Natural killer cell treated with Interleukin-12 subunit alpha and Interleukin-12 subunit beta and Interleukin-15 and Interleukin-18, amount 100 ng/mL, for 72 hours (primary cell): ENCODE measurements at regions not wholly inside any gene's neighbourhood (a gene's known extent, or its start where the extent isn't known, plus 50 kb on each side); places are given as distances from the start of the nearest gene placed in this dataset.

Source experiments
- ATAC-seq, 2 donors: fragments of 150-1000 bp; cut with Tn5 transposase in 1 of 2; sonication (Bioruptor Pico), chemical (Tn5 transposase) in 1 of 2; 2 replicates each; pipeline ENCODE4 v1.10.0; 2021
- DNase-seq: peaks from one replicate; pipeline ENCODE4 v3.0.0; 2022; ENCODE audit warnings: low spot score
- H3K27ac Mint-ChIP-seq, 2 donors: 1 replicate in 1 of 2; 2 replicates in 1 of 2; pipeline ENCODE4 v1.8.0; 2022; ENCODE audit warnings: mixed read lengths in 2 of 2, mild to moderate bottlenecking in 1 of 2, moderate library complexity in 1 of 2
- H3K27me3 Mint-ChIP-seq, 2 donors: 1 replicate in 1 of 2; 2 replicates in 1 of 2; pipeline ENCODE4 v1.8.0; 2022; ENCODE audit warnings: mixed read lengths in 2 of 2
- H3K36me3 Mint-ChIP-seq: one replicate; pipeline ENCODE4 v1.8.0; 2022; ENCODE audit warnings: mixed read lengths
- H3K4me1 Mint-ChIP-seq, 2 donors: 1 replicate in 1 of 2; 2 replicates in 1 of 2; pipeline ENCODE4 v1.8.0; 2022; ENCODE audit warnings: low read depth in 2 of 2, mixed read lengths in 2 of 2, mild to moderate bottlenecking in 1 of 2
- H3K4me3 Mint-ChIP-seq: one replicate; pipeline ENCODE4 v1.8.0; 2022; ENCODE audit warnings: mixed read lengths
- H3K9me3 Mint-ChIP-seq: 2 replicates; pipeline ENCODE4 v1.8.0; 2022; ENCODE audit warnings: mixed read lengths

- H3K9me3 Mint-ChIP-seq: no peaks in the 10 kb centered on the region
- H3K27me3 Mint-ChIP-seq: peaks cover 9 to 24% of the 10 kb centered on the region in 2 donors
- H3K4me1 Mint-ChIP-seq: peaks cover 0 to 4% of the 10 kb centered on the region in 2 donors
- no peaks in the 10 kb centered on the region for H3K36me3 Mint-ChIP-seq
- ATAC-seq (no peak), DNase-seq (no peak)
- no peak overlapping the region for H3K4me3 Mint-ChIP-seq
- H3K27ac Mint-ChIP-seq: no peak overlapping the region
Measured at GRCh38 chr12:114272605-114273004, 133.3 kb downstream of the TBX5 start.

DNA sequence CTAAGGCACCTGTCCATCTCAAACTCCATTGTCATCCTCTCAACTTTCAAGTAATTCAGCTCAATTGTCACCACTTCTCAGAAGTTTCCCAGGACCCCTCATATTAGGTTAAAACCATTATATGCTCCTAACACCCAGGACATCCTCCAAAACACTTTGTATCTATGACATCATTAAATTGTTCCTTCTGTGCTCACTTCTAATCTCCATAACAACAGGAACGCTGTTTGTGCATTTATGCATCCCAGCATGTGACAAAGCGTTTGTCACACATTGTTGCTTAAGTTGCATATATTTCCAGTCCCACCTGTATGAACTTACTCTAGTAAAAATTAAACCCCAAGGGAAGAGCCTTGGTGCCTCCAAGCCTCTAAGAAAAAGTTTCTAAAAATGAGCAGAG, 133.9 kb downstream of the TBX5 start:
- DNase-seq (no peak), ATAC-seq (no peak)
- Mint-ChIP-seq H3K27ac (no peak overlapping the region), H3K4me3 (no peak overlapping the region), H3K9me3 (no peaks in the 10 kb centered on the region), H3K36me3 (no peaks in the 10 kb centered on the region), H3K4me1 (peaks cover 0 to 4% of the 10 kb centered on the region in 2 donors), H3K27me3 (peaks cover 9 to 22% of the 10 kb centered on the region in 2 donors)

- Mint-ChIP-seq H3K4me3 (no peak overlapping the region), H3K36me3 (no peaks in the 10 kb centered on the region), H3K27ac (no peak overlapping the region), H3K27me3 (peaks cover 7 to 22% of the 10 kb centered on the region in 2 donors), H3K9me3 (no peaks in the 10 kb centered on the region), H3K4me1 (peaks cover 0 to 4% of the 10 kb centered on the region in 2 donors)
- DNase-seq (no peak), ATAC-seq (no peak)
Measured at GRCh38 chr12:114269153-114269552, 136.8 kb downstream of the TBX5 start.

GRCh38 chr12:114266536-114266935, 139.4 kb downstream of the TBX5 start:
- Mint-ChIP-seq H3K4me1 (peaks cover 0 to 4% of the 10 kb centered on the region in 2 donors), H3K4me3 (no peak overlapping the region), H3K27ac (no peak overlapping the region), H3K9me3 (no peaks in the 10 kb centered on the region), H3K27me3 (peaks cover 7 to 29% of the 10 kb centered on the region in 2 donors), H3K36me3 (no peaks in the 10 kb centered on the region)
- DNase-seq (no peak), ATAC-seq (no peak)

DNA sequence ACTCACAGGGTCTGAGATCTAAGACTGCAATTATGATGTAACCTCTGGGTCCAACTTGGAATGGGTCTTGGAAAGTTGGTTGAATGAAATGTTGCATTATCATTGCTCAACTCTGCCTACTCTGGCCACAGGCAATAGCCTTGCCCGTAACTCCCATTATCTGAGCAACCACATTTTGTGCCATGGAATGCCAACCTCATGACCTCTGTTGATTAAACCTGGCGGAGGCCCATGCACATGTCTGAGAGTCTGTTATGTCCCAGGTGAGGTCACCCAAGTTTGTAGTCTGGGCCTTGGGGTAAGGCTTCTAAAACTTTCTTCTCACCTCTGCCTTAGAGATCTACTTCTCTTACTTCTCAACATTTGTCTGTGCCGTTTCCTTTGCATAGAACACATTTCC, 140.9 kb downstream of the TBX5 start:
- Mint-ChIP-seq H3K9me3 (no peaks in the 10 kb centered on the region), H3K27me3 (peaks cover 5 to 21% of the 10 kb centered on the region in 2 donors), H3K27ac (no peak overlapping the region), H3K4me1 (peaks cover 0 to 4% of the 10 kb centered on the region in 2 donors), H3K36me3 (no peaks in the 10 kb centered on the region), H3K4me3 (no peak overlapping the region)
- ATAC-seq: no peak
- DNase-seq: no peak

DNA sequence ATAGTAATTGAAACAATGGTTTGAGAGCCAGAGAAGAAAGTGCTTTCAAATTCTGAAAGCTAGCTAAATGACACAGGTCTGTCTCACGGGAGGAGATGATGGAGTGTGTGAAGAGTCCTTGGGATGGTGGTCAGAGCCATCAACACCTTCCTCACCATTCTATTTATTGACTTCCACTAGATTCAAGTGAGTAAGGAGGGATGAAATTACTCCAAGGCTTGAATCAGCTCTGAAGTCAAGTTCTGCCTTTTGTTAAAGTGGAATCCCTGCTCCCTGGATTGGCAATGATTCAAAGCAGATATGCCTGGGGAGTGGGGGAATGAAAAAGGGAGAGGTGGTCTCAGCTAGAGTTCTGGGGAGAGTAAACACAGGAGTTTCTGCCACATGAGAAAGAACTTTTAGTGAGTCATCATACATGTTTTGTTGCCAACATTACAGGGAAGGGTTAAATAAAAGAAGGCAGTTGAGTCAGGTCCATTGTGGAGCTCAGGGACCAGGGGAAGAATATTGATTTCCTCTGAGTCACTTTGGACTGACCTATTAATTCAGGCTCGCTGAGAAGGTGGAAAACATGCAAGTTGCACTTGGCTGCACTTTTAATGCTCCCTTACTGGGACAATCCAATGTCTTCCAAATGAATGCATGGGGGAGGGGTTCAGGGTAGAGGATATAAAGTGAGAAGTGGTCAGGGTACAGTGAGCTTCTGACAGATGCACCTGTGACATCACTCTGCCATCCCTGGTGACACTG, 142.7 kb downstream of the TBX5 start:
- no peak for DNase-seq
- H3K4me3 Mint-ChIP-seq: no peak overlapping the region
- H3K9me3 Mint-ChIP-seq: peaks cover 6% of the 10 kb centered on the region
- no peaks in the 10 kb centered on the region for H3K36me3 Mint-ChIP-seq
- no peak overlapping the region for H3K27ac Mint-ChIP-seq
- H3K27me3 Mint-ChIP-seq: peaks cover 0 to 7% of the 10 kb centered on the region in 2 donors
- no peak for ATAC-seq
- H3K4me1 Mint-ChIP-seq: no peaks in the 10 kb centered on the region

DNA sequence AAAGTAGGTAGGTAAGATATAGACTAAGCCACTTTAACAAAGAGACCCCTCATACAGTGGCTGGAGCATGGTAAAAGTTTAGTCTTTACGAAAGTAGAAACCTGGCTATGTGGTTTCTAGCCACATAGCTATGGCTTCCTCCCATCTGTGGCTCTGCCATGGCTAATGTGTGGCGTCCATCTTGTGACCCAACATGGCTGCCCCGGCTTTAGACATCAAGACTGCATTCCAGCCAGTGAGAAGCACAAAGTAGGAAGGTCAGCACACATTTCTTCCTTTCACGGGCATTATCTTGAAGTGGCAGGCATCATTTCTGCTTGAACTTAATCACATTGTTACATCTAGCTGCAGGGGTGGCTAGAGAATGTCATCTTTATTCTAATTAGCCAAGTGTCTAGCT, 148.3 kb downstream of the TBX5 start:
- no peak for ATAC-seq
- Mint-ChIP-seq H3K9me3 (peaks cover 6% of the 10 kb centered on the region), H3K4me3 (no peak overlapping the region), H3K36me3 (no peaks in the 10 kb centered on the region), H3K27me3 (no peaks in the 10 kb centered on the region), H3K27ac (no peak overlapping the region), H3K4me1 (no peaks in the 10 kb centered on the region)
- no peak for DNase-seq

GRCh38 chr12:114254998-114255397, 150.9 kb downstream of the TBX5 start:
- Mint-ChIP-seq H3K4me3 (no peak overlapping the region), H3K4me1 (no peaks in the 10 kb centered on the region), H3K36me3 (no peaks in the 10 kb centered on the region), H3K9me3 (peaks cover 10% of the 10 kb centered on the region), H3K27me3 (peaks cover 2 to 5% of the 10 kb centered on the region in 2 donors), H3K27ac (no peak overlapping the region)
- ATAC-seq: no peak
- DNase-seq: no peak

GRCh38 chr12:114253976-114254778, 151.8 kb downstream of the TBX5 start:
- Mint-ChIP-seq H3K4me3 (no peak overlapping the region), H3K36me3 (no peaks in the 10 kb centered on the region), H3K27me3 (peaks cover 2 to 8% of the 10 kb centered on the region in 2 donors), H3K4me1 (no peaks in the 10 kb centered on the region), H3K27ac (no peak overlapping the region), H3K9me3 (peaks cover 12% of the 10 kb centered on the region)
- no peak for ATAC-seq
- no peak for DNase-seq

- Mint-ChIP-seq H3K4me1 (no peaks in the 10 kb centered on the region), H3K27me3 (peaks cover 6 to 25% of the 10 kb centered on the region in 2 donors), H3K4me3 (no peak overlapping the region), H3K9me3 (peaks cover 8% of the 10 kb centered on the region), H3K36me3 (no peaks in the 10 kb centered on the region), H3K27ac (no peak overlapping the region)
- no peak for ATAC-seq
- no peak for DNase-seq
Measured at GRCh38 chr12:114248527-114248926, 157.4 kb downstream of the TBX5 start.

- Mint-ChIP-seq H3K36me3 (no peaks in the 10 kb centered on the region), H3K27me3 (peaks cover 7 to 25% of the 10 kb centered on the region in 2 donors), H3K9me3 (peaks cover 4% of the 10 kb centered on the region), H3K4me1 (no peaks in the 10 kb centered on the region), H3K4me3 (no peak overlapping the region), H3K27ac (no peak overlapping the region)
- no peak for DNase-seq
- no peak for ATAC-seq
Measured at GRCh38 chr12:114245555-114245954, 160.4 kb downstream of the TBX5 start.

DNA sequence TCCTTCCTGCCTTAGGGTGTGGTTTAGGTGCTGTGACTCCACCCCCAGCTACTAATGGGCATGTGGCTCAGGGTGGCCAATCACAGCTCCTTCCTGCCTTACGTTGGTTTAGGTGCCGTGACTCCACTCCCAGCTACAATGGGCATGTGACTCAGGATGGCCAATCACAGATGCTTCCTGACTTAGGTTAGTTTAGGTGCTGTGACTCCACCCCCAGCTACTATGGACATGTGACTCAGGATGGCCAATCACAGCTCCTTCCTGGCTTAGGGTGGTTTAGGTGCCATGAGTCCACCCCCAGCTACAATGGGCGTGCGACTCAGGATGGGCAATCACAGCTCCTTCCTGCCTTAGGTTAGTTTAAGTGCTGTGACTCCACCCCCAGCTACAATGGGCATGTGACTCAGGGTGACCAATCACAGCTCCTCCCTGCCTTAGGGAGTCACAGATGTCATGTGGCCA, 163.9 kb downstream of the TBX5 start:
- Mint-ChIP-seq H3K27me3 (peaks cover 7 to 14% of the 10 kb centered on the region in 2 donors), H3K27ac (no peak overlapping the region), H3K36me3 (no peaks in the 10 kb centered on the region), H3K9me3 (no peaks in the 10 kb centered on the region), H3K4me3 (no peak overlapping the region), H3K4me1 (no peaks in the 10 kb centered on the region)
- ATAC-seq (no peak), DNase-seq (no peak)

- Mint-ChIP-seq H3K36me3 (no peaks in the 10 kb centered on the region), H3K9me3 (no peaks in the 10 kb centered on the region), H3K27me3 (peaks cover 7 to 8% of the 10 kb centered on the region in 2 donors), H3K4me1 (no peaks in the 10 kb centered on the region), H3K27ac (no peak overlapping the region), H3K4me3 (no peak overlapping the region)
- ATAC-seq (no peak), DNase-seq (no peak)
Measured at GRCh38 chr12:114240288-114240687, 165.7 kb downstream of the TBX5 start.

- ATAC-seq (no peak), DNase-seq (no peak)
- H3K27ac Mint-ChIP-seq: no peak overlapping the region
- no peak overlapping the region for H3K4me3 Mint-ChIP-seq
- H3K4me1 Mint-ChIP-seq: no peaks in the 10 kb centered on the region
- H3K27me3 Mint-ChIP-seq: peaks cover 0 to 3% of the 10 kb centered on the region in 2 donors
- H3K9me3 Mint-ChIP-seq: no peaks in the 10 kb centered on the region
- no peaks in the 10 kb centered on the region for H3K36me3 Mint-ChIP-seq
Measured at GRCh38 chr12:114238808-114239207, 167.1 kb downstream of the TBX5 start.
